ENCODE measurements at regions not wholly inside any gene's neighbourhood (a gene's known extent, or its start where the extent isn't known, plus 50 kb on each side); places are given as distances from the start of the nearest gene placed in this dataset.

DNA sequence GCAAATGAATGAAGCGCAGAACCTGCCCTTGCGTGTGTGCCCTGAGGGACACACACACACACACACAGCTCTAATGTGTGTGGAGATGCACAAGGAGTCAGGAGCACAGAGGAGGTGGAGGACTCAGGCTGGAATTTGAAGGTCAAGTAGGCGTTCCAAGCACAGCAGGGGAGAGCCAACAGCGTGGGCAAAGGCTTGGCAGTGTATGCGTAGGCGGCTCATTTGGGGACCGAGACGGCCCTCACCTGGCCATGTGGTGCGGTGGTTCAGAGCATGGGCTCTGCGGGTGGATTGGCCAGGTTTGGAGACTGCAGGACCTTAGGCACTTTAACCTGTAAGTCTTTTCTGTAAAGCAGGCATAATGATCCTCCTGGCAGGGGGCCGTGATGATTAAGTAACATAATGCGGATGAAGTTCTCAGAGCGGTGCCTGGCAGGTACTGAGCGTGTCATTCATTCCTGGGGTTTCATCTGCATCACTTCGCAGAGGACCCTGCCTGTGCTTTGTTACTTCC is 69.5 kb upstream of the SLC24A4 start:
- no peak for DNase-seq (ENCODE audit: low read depth, low spot score)
- POLR2A ChIA-PET: no interaction called here
- CTCF ChIA-PET: no interaction called here
- H3K4me3 ChIP-seq (ENCODE audit: low read depth, low read length): no peak overlapping the region
- TF ChIP-seq, protein P1, sequence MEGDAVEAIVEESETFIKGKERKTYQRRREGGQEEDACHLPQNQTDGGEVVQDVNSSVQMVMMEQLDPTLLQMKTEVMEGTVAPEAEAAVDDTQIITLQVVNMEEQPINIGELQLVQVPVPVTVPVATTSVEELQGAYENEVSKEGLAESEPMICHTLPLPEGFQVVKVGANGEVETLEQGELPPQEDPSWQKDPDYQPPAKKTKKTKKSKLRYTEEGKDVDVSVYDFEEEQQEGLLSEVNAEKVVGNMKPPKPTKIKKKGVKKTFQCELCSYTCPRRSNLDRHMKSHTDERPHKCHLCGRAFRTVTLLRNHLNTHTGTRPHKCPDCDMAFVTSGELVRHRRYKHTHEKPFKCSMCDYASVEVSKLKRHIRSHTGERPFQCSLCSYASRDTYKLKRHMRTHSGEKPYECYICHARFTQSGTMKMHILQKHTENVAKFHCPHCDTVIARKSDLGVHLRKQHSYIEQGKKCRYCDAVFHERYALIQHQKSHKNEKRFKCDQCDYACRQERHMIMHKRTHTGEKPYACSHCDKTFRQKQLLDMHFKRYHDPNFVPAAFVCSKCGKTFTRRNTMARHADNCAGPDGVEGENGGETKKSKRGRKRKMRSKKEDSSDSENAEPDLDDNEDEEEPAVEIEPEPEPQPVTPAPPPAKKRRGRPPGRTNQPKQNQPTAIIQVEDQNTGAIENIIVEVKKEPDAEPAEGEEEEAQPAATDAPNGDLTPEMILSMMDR (IDR thresholded peaks at IDR 0.05; ENCODE audit: insufficient read depth, low read length, missing control alignments): no peak

DNA sequence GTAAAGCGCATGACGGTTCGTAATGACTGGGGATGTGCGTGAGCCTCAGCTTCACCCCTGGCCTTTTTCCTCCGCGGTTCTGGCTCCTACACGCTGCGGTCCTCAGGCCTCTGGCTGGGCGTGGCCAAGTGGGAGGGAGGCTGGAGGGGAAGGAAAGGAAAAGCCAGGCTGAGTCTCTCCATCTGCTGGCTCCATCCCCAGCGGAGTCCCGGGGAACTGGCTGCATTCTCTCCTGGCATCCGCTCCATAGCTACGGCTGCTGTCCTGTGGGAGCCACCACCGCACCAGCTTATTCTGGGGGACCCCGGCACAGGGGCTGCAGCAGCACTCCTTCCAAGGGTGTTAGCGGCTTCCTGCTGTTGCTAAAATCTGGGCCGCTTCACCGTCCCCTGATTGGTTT is 68.2 kb upstream of the SLC24A4 start:
- CTCF ChIA-PET: interaction anchor here (1.5 kb wide), 1 partner anchor 52 kb away, joined by 3 read pairs; no protein-coding TSS in a partner anchor
- H3K4me3 ChIP-seq (ENCODE audit: low read depth, low read length): no peak overlapping the region
- TF ChIP-seq, protein P1 (IDR thresholded peaks at IDR 0.05; ENCODE audit: insufficient read depth, low read length, missing control alignments): no peak
- POLR2A ChIA-PET: no interaction called here
- DNase-seq (ENCODE audit: low read depth, low spot score): no peak

DNA sequence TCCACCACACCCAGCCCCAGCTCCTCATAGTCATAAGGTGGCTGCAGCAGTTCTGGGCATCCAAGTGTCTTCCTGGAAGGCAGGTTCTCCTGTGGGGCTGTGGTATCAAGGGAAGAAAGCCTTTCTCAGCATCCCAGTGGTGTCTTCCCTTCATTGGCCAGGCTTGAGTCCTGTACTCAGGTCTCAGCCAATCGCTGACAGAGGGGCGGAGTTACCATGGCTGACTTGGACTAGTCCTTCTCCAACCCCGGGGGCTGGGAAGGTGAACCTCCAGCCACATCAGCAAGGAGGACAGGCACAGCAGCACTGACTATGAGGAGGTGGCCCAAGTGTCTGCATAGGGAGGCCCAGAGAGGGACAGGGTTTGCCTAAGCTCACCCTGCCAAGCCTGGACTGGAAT is 64.0 kb upstream of the SLC24A4 start:
- ChIA-PET POLR2A (interaction anchor here (0.7 kb wide), 1 partner anchor 1996 kb away, joined by 4 read pairs; no protein-coding TSS in a partner anchor), CTCF (no interaction called here)
- no peak overlapping the region for H3K4me3 ChIP-seq (ENCODE audit: low read depth, low read length)
- TF ChIP-seq, protein P1 (IDR thresholded peaks at IDR 0.05; ENCODE audit: insufficient read depth, low read length, missing control alignments): no peak
- DNase-seq (ENCODE audit: low read depth, low spot score): no peak

DNA sequence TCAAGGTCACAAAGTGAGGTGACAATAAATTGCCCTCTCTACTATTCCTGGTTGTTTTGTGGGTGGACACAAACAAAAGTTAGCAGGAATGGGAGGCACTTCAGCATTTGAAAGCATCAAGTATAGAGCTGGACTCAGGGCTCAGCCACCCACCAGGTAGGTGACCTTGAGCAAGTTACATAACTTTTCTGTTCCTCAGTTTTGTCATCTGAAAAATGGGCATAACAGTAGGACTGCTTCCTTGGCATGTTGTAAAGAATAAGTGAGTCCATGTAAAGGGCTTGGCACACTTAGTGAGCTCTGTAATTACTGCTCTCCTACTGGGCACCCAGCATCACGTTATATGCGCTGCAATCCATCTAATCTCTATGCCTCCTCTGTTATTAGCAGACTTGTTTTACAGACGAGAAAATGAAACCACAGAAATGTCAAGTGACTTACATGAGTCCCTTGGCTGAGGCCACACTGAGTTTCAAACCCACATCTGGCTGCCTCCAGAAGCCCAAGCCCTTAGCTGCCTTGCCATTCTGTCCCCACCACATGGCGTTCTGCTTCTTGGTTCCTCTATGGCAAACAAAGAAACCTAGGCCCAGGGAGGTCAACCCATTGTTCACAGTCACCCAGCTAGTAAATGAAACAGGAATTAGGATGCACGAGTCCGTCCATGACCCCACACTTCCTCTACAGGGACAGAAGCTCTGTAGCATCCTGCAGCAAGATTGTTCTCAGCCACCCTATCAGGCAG is 63.2 kb upstream of the SLC24A4 start:
- TF ChIP-seq, protein P1 (IDR thresholded peaks at IDR 0.05; ENCODE audit: insufficient read depth, low read length, missing control alignments): no peak
- ChIA-PET POLR2A (no interaction called here), CTCF (no interaction called here)
- no peak overlapping the region for H3K4me3 ChIP-seq (ENCODE audit: low read depth, low read length)
- no peak for DNase-seq (ENCODE audit: low read depth, low spot score)

DNA sequence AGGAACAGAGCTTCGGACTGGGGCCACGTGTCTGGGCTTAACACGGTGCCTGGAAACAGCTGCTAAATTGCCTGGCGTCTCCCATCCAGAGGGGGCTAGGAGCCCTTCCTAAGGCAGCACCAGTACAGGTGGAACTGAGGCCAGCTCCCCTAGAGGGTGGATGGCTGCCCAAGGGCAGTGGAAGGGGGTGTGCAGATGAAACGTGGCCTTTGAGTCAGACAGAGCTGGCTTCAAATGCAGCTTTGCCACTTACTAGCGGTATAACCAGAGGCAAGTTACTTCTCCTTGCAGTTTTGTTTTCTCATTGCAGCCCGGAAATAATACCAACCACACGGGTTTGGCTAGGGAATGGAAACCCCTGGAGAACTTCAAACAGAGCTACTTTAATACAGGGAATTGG is 59.3 kb upstream of the SLC24A4 start:
- CTCF ChIA-PET: no interaction called here
- POLR2A ChIA-PET: no interaction called here
- H3K4me3 ChIP-seq (ENCODE audit: low read depth, low read length): no peak overlapping the region
- TF ChIP-seq, protein P1 (IDR thresholded peaks at IDR 0.05; ENCODE audit: insufficient read depth, low read length, missing control alignments): no peak
- DNase-seq (ENCODE audit: low read depth, low spot score): no peak

DNA sequence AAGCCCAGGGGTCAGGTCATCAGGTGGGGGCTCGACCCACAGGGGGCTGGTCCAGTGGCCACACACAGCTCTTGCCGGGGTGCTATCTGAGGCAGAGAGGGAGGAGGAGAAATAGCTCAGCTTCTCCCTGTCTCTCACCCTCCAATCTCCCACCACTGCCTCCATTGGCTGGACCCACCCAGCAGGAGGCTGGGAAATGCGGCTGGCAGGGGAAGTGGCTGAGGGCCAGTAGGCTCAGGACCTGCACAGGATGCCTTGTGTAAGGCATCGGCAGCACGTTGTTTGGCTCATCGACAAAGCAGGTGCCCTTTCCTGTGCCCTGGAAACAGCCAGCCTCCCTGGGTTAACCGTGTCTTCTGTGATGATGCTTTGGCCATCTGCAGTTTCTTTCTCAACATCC is 58.8 kb upstream of the SLC24A4 start:
- ChIA-PET POLR2A (no interaction called here), CTCF (no interaction called here)
- TF ChIP-seq, protein P1 (IDR thresholded peaks at IDR 0.05; ENCODE audit: insufficient read depth, low read length, missing control alignments): no peak
- H3K4me3 ChIP-seq (ENCODE audit: low read depth, low read length): no peak overlapping the region
- DNase-seq (ENCODE audit: low read depth, low spot score): no peak

All from AG04449 (cell line).